ENCODE measurements at regions not wholly inside any gene's neighbourhood (a gene's known extent, or its start where the extent isn't known, plus 50 kb on each side); places are given as distances from the start of the nearest gene placed in this dataset.

- Histone ChIP-seq H2BK5ac (ENCODE audit: low read depth, low read length) (no peak overlapping the region), H2BK20ac (ENCODE audit: low read length) (no peak overlapping the region), H4K20me1 (replicated peaks in 1 of 2; ENCODE audit: control insufficient read depth in 1 of 2, insufficient read depth in 2 of 2, low read length in 2 of 2) (no peaks in the 10 kb centered on the region), H3K9ac (replicated peaks in 1 of 4; ENCODE audit: extremely low read depth in 1 of 4, low read depth in 3 of 4, low read length in 3 of 4) (no peak overlapping the region), H3K23ac (ENCODE audit: insufficient read length) (no peak overlapping the region), H3K23me2 (ENCODE audit: low read depth, low read length) (peaks cover under 1% of the 10 kb centered on the region; the same call in 1 of the 2 replicates), H2AK5ac (ENCODE audit: low read depth, low read length) (no peak overlapping the region), H3K79me2 (ENCODE audit: control insufficient read depth in 1 of 2, insufficient read depth in 2 of 2, low read length in 2 of 2) (no peaks in the 10 kb centered on the region), H3K27me3 (replicated peaks in 1 of 4; ENCODE audit: control insufficient read depth in 3 of 4, extremely low read depth in 1 of 4, insufficient read depth in 3 of 4, low read length in 3 of 4) (no peaks in the 10 kb centered on the region), H4K91ac (replicated peaks; ENCODE audit: insufficient read length, low read length) (no peak overlapping the region), H3K18ac (ENCODE audit: extremely low read depth, low read length) (no peak overlapping the region), H3K14ac (ENCODE audit: insufficient read length) (no peak overlapping the region), H4K8ac (ENCODE audit: extremely low read depth, insufficient read depth, low read length) (no peak overlapping the region), H2BK120ac (replicated peaks; ENCODE audit: low read depth, low read length) (no peak overlapping the region), H3K9me3 (ENCODE audit: insufficient read depth in 2 of 2, low read depth in 1 of 2, low read length in 1 of 2) (no peaks in the 10 kb centered on the region), H3K4me1 (replicated peaks in 1 of 4; ENCODE audit: control insufficient read depth in 3 of 4, insufficient read depth in 4 of 4, low read length in 3 of 4) (no peaks in the 10 kb centered on the region), H2BK15ac (ENCODE audit: low read length) (no peak overlapping the region), H3K4me3 (ENCODE audit: extremely low read depth in 1 of 4, insufficient read depth in 2 of 4, low read depth in 3 of 4, low read length in 4 of 4) (no peak overlapping the region), H3K27ac (ENCODE audit: low read depth, low read length) (no peak overlapping the region), H4K5ac (ENCODE audit: insufficient read length, low read depth, low read length) (no peak overlapping the region), H3K4me2 (ENCODE audit: insufficient read depth in 1 of 2, low read depth in 2 of 2, low read length in 2 of 2) (no peak overlapping the region), H2AFZ (ENCODE audit: low read length) (no peak overlapping the region), H3K36me3 (ENCODE audit: control insufficient read depth in 2 of 4, insufficient read depth in 4 of 4, low read length in 3 of 4) (no peaks in the 10 kb centered on the region), H3K4ac (replicated peaks; ENCODE audit: insufficient read length, low read depth, low read length) (no peak overlapping the region), H2BK12ac (ENCODE audit: low read depth, low read length) (no peak overlapping the region), H3K79me1 (ENCODE audit: low read depth, low read length) (no peaks in the 10 kb centered on the region), H3K56ac (replicated peaks; ENCODE audit: insufficient read length, low read depth, low read length) (no peak overlapping the region)
- WGBS, 2 experiments (ENCODE audit: extremely low coverage in 1 of 2, insufficient coverage in 1 of 2, insufficient read length in 1 of 2, insufficient replicate concordance in 2 of 2, low coverage in 1 of 2, low lambda C conversion rate in 2 of 2, missing lambda C conversion rate in 1 of 2) = 89% methylated on average over 3 of the region's 3 CpGs; no CpG with 5 or more reads in 1 of the 2 experiments
- DNase-seq (ENCODE audit: low read depth in 1 of 2, low spot score in 2 of 2) (no peak), FAIRE-seq (no peak)
- no peak for TF ChIP-seq EP300 (IDR thresholded peaks at IDR 0.05; ENCODE audit: borderline replicate concordance in 1 of 2, low read depth in 2 of 2, low read length in 2 of 2)
- TF ChIP-seq RXRA (IDR thresholded peaks at IDR 0.05; ENCODE audit: insufficient read depth, low read depth, low read length) = no peak
- TF ChIP-seq PHF8 (conservative IDR thresholded peaks at IDR 0.05; ENCODE audit: low read depth, low read length) = no peak
- no peak for TF ChIP-seq CEBPB (IDR thresholded peaks at IDR 0.05; ENCODE audit: low read depth, low read length)
- no peak for TF ChIP-seq TEAD4 (IDR thresholded peaks at IDR 0.05; ENCODE audit: low read depth, low read length)
- no peak for TF ChIP-seq BACH1 (IDR thresholded peaks at IDR 0.05; ENCODE audit: low read length)
- no peak for TF ChIP-seq FOSL1 (IDR thresholded peaks at IDR 0.05; ENCODE audit: insufficient read depth, low read depth, low read length)
- TF ChIP-seq E2F6 (IDR thresholded peaks at IDR 0.05) = no peak
- TF ChIP-seq KDM5A (IDR thresholded peaks at IDR 0.05; ENCODE audit: low read length) = no peak
- POLR2A ChIA-PET (ENCODE audit: partially characterized antibody) = no interaction called here
- CTCF ChIA-PET (ENCODE audit: partially characterized antibody) = interaction anchor here (0.9 to 1.0 kb wide), 2 partner anchors 13 to 23 kb away, joined by 3 read pairs; no protein-coding TSS in a partner anchor
Observed at GRCh38 chr1:203934651-203935050, 73.3 kb downstream of the SNRPE start.
